ENCODE measurements at regions not wholly inside any gene's neighbourhood (a gene's known extent, or its start where the extent isn't known, plus 50 kb on each side); places are given as distances from the start of the nearest gene placed in this dataset.
"Not testable (repeated sequence)": the region's sequence is repeated elsewhere in the genome, so short reads cannot be mapped to it uniquely, and the experiment has no call there.

GRCh38 chr18:59039040-59039320 is 100.7 kb upstream of the SEC11C start:
- TF ChIP-seq ZNF274 (IDR thresholded peaks at IDR 0.05; ENCODE audit: borderline replicate concordance, extremely low read depth, low read length); HDAC6 (IDR thresholded peaks at IDR 0.05; ENCODE audit: low read depth, low read length); SUZ12 (IDR thresholded peaks at IDR 0.05; ENCODE audit: low read length); RNF2 (IDR thresholded peaks at IDR 0.05; ENCODE audit: borderline replicate concordance, low read depth, low read length, missing control alignments, poor library complexity, severe bottlenecking); EP300 (IDR thresholded peaks at IDR 0.05; ENCODE audit: borderline replicate concordance in 1 of 2, low read depth in 2 of 2, low read length in 2 of 2); TCF12 (IDR thresholded peaks at IDR 0.05; ENCODE audit: low read depth, low read length); CTCF (IDR thresholded peaks at IDR 0.05; ENCODE audit: control extremely low read depth in 1 of 3, insufficient read depth in 1 of 3, low read depth in 1 of 3, low read length in 3 of 3); POLR2A (IDR thresholded peaks at IDR 0.05; ENCODE audit: control extremely low read depth in 1 of 2, low read depth in 2 of 2, low read length in 2 of 2); EGR1 (IDR thresholded peaks at IDR 0.05; ENCODE audit: borderline replicate concordance, low read depth, low read length); POLR2AphosphoS5 (IDR thresholded peaks at IDR 0.05; ENCODE audit: low read depth, low read length); BCL11A (IDR thresholded peaks at IDR 0.05; ENCODE audit: low read depth in 2 of 2, low read length in 2 of 2); SP1 (IDR thresholded peaks at IDR 0.05; ENCODE audit: low read depth, low read length); USF2 (IDR thresholded peaks at IDR 0.05; ENCODE audit: low read length): not testable (repeated sequence)
